H4 (cell line): ENCODE measurements at regions not wholly inside any gene's neighbourhood (a gene's known extent, or its start where the extent isn't known, plus 50 kb on each side); places are given as distances from the start of the nearest gene placed in this dataset.
A peak's percentile ranks its signal among the peaks of the same experiment; 100 is the strongest.

ENCODE experiments used
- DNase-seq: peaks from one replicate; pipeline ENCODE4 v3.0.0-alpha.2; 2015; ENCODE audit warnings: low spot score

DNA sequence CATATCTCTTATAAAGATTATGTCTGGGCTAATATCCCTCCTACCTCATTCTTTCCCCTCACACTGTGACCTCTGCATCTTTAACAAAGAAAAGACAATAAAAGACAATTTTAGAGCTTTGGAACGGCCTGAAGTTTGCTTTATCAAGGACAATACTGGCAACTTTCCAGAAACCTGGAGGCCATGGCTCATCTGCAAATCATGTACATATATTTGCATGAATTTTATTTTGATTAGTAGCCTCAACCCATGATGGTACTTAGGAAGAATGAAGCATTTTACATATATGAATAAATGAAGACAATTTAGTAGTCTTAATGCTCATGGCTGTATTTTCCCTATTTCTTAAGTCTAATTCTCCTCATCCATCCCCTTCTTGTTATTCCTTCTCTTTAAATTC, 612.2 kb upstream of the CXADR start:
- DNase-seq, result no peak

DNA sequence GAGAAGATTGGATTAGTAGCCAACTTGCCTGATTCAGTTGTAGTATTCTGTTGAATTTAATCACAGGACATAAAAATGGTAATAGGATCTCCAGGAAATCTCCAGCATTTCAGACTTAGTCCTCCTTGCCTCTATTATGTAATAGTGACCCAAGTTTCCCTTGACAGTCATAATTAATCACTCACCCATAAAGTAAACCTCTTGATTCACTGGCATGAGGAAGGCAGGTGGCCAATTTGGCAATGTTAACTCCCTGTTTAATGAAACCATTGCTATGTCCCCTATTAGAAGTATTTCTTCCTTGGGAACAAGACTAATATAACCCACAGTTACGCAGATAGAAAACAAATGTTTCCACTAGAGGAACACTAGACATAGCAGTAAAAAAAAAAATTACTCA, 604.8 kb upstream of the CXADR start:
- peak; percentile 9 for DNase-seq

DNA sequence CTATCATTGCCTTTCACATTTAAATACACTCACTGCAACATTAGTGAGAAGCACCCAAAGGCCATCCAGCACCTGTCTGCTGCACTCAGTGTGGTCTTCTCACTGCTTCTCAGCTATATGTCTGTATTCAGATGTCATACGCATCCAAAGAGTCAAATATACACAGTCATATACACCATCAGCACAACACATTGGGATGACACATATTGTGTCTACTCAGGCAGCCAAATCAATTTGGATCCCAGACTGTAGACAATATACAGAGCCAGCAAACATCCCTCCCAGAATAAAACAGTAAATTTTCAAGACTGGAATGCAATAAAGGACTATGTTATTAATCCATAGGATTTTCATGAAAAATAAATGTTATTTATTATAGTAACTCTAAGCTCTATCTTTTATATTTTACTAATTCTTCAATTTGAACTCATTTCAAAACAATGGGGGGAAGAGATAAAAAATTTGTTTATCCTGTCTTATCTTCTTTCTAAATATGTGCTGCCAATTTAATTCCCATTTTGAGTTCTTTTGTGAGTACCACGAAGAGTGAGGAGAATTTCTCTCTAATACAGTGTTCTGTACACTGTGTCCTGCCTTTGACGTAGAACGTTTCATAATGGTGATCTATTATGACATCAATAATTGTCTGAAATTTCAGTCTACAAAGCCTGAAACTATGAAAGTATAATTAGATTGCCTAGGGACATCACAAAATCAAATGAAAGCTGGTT, 602.2 kb upstream of the CXADR start:
- no peak for DNase-seq

DNA sequence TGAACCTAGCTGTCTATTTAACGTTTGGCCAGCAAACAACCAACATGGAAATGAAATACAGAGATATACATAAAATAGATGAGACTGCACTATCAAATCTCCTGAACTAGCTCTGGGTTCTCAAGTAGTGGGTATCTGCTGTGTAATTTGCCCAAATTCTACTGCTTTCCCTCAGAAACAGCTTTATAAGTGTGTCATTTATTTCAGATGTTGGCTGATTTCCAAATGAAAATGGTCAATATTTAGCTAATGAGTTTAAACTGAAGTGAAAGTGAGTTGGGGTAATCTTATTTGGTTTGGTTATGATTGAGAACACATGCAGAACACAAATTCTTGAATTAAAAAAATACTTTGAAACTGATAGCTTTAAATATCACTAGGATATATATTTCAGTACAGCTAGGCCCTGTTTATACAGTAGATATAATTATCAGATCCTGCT, 601.7 kb upstream of the CXADR start:
- DNase-seq, result no peak

DNA sequence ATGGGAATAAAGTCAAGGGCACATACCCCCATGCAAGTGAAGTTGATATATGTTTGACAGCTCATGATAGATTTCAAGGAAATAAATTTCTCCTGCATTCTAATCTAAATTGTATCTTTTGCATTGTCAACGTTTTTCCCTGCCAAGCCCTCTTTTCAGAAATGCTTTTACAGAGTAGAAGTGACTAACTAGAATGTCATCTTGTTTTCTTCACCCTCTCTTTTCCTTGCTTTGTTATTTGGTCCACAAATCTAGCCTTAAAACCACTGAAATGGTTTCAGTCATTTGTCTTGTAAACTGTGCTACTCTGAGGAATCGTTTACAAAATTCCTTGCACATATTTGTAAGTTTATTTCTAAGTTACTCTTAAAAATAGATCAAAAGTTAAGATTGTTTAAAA, 600.8 kb upstream of the CXADR start:
- DNase-seq, result peak; percentile 10

DNA sequence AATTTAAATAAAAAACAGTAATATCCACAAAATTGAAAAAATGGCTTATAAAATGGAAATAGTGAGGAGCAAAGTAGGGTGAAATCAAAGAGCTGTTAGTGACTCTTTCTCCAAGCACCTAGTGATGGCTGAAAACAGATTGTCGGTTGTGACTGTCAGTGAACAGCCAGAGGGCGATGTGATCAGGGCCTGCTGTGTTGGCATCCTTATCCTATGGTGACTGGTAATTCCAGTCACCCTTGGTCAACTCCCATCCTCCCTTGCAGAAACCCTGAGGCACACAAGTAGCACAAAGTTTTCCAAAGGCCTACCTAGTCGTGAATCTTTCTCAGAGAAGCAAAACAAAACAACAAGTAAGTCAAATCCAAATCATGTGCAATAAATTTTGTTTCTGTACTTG, 599.8 kb upstream of the CXADR start:
- DNase-seq, result peak; percentile 38

DNA sequence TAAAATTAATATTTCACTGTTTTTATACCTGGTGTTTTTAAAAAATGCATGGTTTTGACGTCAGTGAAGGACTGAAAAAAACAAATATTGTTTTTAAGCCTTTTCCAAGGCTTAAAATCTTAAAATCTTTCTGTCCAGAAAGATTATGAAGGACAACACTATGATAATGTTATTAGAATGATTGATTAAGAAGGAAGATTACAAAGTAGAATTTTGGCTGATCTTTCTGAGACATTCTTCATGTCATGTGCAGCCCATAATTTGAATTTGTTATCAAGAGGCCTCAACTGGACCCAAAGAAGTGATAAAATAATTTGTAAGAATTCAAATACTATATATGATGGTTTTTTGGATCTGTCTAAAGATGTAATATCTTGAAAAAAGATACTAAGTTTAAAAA, 584.4 kb upstream of the CXADR start:
- DNase-seq, result no peak

DNA sequence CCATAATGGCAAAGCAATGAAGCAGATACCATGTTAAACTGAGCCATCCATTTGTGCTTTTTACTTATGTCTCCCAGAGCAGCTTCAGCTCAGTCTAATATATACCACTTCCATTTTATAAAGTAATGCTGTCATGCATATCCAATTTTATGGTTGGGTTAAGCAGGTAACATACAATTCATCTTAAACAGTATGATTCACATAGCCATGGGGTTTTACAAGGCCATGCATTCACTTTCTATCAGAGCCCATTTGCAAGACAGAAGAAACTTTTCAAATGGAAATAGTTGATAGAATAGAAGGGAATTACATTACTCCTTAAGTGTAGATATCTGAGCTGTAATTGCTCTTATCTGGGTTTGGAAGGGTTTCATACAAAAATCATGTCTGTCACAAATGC, 580.5 kb upstream of the CXADR start:
- no peak for DNase-seq

DNA sequence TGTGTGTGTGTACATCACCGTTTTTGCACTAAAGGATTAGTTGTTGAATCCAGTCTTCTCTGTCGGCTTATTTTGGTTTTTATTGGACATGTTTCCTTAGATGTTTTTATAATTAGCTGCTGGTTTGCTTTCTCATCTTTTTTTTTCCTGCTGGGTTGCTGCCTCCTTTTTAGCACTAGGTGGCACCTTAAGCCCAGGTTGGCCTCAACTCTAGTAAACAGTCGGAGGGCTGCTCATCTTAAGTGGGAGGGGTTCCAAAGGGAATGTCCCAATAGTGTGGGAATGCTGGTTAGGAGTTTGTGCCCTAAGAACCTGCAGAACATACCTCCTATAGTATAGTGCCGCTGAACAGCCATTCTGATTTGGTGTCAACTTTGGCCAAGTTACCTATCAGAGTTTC, 570.1 kb upstream of the CXADR start:
- peak; percentile 43 for DNase-seq

DNA sequence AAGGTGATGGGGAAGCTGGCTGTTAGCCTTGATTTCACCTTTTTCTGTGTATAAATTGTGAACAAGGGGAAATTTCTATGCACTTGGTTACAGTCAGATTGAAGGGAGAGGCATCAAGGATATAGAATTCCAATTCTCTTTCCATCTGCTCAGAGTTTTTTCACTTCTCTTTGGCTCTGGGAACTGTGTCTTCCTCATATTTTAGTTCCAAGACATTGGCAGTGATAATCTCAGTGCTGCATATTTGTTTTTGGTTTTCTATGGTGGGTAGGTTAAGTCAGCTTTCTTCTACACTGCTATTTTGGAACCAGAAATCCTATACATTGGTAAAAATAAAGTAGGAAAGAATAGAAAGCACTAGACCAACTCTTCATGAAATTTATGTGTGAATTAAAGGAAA, 569.6 kb upstream of the CXADR start:
- no peak for DNase-seq

DNA sequence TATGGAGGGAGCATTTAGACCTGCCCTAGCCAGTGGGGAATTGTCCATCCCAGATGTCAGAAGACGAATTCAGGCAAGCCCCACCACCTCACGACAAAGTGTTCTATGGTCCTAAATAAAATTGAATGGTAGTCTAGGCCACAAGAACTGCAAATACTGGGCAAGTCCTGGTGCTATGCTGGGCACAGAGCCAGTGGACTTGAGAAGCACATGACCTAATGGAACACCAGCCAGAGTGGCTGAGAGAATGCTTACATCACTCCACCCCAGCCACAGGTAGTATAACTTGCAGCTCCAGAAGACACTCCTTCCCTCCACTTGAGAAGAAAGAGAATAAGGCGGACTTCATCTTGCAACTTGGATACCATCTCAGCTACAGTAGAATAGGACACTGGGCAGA, 567.3 kb upstream of the CXADR start:
- peak; percentile 10 for DNase-seq

DNA sequence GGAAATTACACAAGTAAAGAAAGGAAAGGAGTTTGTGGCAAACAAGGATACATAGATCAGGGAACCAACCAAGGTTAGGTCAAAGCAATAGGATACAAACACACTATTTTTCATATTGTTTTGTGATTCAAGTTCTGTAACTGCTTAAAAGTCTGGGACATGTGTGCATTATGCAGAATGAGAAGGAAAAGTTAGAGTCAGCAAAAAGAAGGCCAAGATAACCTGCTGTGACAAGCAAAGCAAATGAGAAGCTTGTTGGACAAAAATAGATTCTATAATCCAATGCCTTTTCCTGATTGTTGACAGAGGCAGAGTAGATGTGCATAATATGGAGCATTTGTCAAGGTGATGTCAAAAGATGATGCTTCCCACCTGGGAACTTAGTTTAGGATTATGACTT, 556.0 kb upstream of the CXADR start:
- no peak for DNase-seq

DNA sequence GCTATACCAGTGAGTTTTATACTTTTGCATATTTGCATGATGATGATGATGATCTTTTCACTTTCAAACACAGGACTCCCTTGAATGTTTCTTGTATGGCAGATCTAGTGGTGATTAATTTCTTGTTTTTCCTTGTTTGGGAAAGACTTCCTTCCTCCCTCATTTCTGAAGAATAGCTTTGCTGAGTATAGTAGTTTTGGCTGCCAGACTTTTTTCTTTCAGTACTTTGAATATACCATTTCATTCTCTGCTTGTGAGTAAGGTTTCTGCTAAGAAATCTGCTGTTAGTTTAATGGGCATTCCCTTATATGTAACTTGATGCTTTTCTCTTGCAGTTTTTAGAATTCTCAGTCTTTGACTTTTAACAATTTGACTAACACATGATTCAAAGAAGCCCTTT, 547.4 kb upstream of the CXADR start:
- no peak for DNase-seq

DNA sequence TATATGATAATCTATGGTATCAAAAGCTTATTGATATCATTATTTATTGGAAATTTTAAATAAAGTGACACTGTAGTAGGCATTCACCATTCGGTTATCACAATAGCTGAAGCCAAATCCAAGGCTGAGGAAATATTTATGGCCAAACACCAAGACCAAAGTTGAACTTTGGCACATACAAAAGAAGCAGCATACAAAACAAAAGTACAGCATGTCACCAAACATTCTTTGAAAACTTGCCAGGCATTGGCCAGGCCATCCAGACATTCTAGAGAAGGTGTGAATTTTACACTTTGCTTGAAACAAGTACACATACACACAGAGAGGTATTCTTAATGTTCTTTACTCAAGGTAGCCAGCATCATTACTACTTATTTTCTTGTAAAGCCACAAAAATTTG, 544.4 kb upstream of the CXADR start:
- no peak for DNase-seq

DNA sequence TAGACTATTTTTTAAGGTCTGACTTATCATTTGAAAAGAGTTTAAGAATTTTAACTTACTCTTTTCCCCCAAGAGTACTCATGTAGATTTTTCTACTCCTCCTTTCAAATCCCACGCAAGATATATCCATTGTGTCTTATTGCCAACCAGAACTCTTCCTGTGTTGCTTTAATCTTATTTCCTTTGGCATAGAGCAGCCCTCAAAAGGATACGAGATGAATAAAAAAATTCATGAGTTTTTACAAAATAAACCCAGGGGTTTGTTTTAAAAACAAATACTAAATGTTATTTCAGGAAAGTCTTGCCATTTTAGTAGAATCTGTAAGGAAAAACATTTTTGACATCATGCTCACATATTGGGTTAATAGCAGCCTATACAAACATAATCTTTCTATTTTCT, 543.2 kb upstream of the CXADR start:
- DNase-seq, result no peak

DNA sequence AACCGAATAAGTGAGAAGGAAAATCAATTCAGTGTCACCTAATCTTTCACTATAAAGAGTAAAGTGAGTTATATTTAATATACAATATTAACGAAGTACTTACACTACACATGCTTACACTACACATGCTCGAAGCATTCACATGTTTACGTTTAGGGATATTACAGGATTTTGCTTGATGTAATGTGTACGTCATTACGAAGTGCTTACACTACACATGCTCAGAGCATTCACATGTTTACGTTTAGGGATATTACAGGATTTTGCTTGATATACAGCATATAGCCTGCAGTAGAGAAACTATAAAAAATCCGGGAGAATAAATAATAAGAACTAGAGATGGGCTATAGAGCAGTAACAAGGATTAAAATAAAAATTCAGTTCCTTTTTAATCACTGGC, 538.8 kb upstream of the CXADR start:
- DNase-seq, result no peak

DNA sequence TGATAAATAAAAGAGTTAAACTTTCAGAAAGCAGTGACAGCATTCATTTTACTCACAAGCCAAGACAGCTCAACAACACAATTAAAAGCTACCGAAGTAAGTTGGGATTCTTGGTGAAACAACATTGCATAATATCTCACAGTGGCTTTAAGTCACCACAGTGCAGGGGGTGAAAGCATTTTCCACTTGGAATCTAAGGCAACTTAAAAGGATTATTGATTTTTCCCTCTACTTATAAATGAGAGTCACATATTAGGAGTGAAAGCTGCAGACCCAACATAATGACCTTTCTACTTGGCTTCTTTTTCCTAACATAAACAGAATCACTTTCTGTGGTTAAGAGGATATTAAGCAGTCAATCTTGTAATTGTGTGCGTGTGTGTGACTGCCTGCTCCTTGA, 536.6 kb upstream of the CXADR start:
- DNase-seq, result no peak

DNA sequence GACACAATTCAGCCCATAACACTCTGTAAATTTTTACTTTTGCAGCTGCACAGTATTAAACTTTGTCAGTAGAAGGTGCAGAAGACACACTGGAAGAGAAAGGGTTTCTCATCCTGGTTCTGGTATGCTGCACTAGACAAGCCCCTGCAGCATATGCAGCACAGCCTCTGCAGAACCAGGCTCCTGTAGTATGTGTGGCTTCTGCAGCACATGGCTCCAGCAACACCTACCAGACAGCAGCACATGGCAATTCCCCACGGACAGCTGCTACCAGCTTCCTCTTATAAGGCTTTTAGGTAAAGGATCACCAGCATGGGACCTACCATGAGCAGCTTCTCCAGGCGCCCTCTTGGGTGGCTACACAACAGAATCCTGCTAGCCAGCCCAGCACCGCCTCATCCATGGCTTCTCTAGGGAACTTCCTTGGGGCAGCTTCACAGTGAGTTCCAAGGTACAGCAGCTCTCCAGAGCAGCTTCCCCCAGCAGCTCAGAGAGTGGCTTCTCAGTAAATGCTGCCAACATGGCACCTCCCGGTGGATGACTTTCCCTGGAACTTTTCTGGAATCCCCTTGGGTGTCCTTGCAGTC, 534.4 kb upstream of the CXADR start:
- no peak for DNase-seq

DNA sequence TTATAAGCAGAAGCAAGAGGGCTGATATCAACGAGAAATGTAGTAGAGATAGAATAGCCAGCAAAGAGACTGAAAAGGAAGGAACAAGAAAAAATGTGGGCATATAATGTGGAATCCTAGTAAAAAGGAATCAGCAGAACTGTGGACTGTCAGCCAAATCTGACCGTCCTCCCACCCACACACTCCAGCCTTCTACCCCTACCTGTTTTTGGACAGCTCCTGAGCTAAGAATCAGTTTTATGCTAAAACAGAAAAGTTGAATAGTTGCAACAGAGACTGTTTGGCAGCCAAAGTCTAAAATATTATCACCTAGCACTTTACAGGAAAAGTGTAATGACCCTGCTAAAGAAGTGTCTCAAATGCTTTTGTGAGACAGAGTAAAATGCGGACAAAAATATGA, 533.3 kb upstream of the CXADR start:
- no peak for DNase-seq

DNA sequence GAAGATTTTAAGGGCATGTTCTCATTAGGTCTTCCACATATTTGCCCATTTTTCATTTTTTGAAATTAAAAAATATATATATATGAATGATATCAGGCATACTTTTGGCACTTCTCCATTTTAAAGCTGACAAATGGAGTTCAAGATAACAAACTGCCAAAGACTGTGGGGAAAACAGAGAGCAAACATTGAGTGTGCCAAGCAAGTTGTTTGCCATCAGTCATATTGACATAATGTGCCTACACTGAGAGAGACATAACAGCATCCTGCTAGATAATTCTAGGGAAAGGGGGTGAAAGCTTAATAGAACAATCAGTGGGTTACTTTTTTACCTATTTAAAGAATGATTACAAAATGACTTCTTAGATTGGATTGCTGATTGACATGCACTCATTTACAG, 529.4 kb upstream of the CXADR start:
- DNase-seq, result no peak

DNA sequence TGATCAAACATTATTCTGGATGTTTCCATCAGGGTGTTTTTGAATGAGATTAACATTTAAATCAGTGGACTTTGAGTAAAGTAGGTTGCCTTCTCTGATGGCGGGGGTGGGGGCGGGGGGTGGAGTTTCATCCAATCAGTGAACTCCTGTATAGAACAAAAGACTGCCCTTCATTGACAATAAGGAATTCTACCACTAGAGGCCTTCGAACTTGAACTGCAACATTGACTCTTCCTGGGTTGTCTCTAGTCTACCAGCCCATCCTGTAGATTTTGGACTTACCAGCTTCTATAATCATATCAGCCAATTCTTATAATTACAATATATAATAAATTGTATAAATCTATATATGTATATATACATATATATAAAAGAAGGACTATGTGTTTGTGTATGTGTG, 520.4 kb upstream of the CXADR start:
- DNase-seq, result no peak

DNA sequence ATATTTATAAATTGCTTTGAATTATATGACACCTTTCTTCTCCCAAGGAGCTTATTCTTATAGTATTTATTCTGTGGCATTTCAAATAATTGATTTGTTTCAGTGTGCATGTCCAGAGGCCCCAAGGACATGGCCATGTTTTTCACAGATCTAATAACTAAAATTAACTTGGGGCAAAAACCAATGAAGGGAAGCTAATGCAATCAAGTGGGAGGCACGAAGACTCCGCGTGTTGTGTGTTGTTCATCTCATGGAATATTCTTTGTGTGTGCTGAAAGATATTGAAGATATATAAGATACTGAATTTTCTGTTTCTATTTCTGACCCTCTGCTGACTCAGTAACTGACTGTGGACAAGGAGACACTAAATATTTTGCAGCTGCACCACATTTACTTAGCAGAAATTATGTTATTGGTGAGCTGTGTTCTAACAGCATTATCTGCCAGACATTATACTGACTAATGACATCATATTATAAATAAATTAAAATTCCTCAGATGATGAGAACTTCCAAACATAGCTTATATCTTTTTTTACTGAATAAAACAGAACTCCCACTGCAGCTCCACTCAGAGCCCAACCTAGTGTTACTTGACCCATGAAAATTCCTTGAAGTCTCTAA, 519.3 kb upstream of the CXADR start:
- no peak for DNase-seq

DNA sequence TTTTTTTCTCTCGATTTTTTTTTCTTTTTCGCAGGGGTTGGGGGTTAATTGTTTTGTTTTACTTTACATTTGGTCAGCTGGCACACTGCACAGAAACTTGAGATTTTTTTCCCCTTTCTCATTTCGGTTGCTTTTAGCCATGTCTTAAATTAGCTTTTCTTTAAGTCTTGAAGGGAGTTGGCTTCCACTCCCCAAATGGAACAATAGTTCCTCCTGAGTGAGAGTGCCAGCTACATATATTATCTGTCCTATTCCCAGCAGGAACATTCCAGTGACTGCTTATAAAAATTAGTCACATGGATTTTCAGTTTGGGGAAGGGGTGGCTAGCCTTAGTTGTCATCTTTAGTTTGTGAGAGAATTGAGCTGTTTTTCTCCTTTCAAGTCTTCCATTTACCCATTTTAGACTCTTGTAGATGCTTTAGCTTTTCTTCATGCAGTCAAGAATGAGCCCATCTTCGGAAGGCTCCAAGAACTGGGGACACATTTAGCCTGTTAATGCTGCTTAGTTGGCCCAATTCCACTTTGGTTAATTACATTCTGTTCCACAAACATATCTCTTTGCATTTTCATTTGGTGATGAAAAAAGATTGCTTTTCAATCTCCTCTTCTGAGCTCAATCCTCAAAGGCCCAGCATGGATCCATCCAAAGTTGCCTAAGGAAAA, 510.1 kb upstream of the CXADR start:
- DNase-seq, result no peak
